ENCODE measurements at regions not wholly inside any gene's neighbourhood (a gene's known extent, or its start where the extent isn't known, plus 50 kb on each side); places are given as distances from the start of the nearest gene placed in this dataset.

- no peak overlapping the region for H2AK9ac ChIP-seq (replicated peaks; ENCODE audit: low read depth, low read length, poor library complexity)
- no peak overlapping the region for H3K4ac ChIP-seq (ENCODE audit: low read depth, low read length)
- no peak overlapping the region for H4K5ac ChIP-seq (ENCODE audit: low read depth, low read length)
- H2BK20ac ChIP-seq (ENCODE audit: low read depth, low read length), result no peak overlapping the region
- DNase-seq, result no peak
- no peak overlapping the region for H3K56ac ChIP-seq (ENCODE audit: extremely low read depth, insufficient read depth, low read length)
- no peak for ATAC-seq (ENCODE audit: low read depth)
- intact Hi-C loops (cut with micrococcal nuclease), result no loop called here
- no peaks in the 10 kb centered on the region for H3K79me1 ChIP-seq (ENCODE audit: low read depth in 1 of 2, low read length in 2 of 2)
- 43% methylated on average over 9 of the region's 17 CpGs; no CpG with 5 or more reads in 1 of the 2 experiments for WGBS, 2 experiments (ENCODE audit: extremely low coverage in 2 of 2, insufficient read length in 1 of 2)
- ChIA-PET POLR2A (ENCODE audit: unreplicated experiment) (no interaction called here), CTCF (no interaction called here)
- H4K91ac ChIP-seq (ENCODE audit: insufficient read depth, low read depth, low read length), result no peak overlapping the region
- no peak overlapping the region for H3K27ac ChIP-seq (ENCODE audit: insufficient read depth, low read length)
- TF ChIP-seq RFX5 (IDR thresholded peaks at IDR 0.05; ENCODE audit: low read depth, low read length) (no peak), USF2 (IDR thresholded peaks at IDR 0.05; ENCODE audit: low read depth, low read length) (no peak), FOS (IDR thresholded peaks at IDR 0.05; ENCODE audit: low read depth, low read length) (no peak), POLR2A (IDR thresholded peaks at IDR 0.05; ENCODE audit: low read depth, low read length) (no peak), MAFK (IDR thresholded peaks at IDR 0.05; ENCODE audit: low read depth, low read length) (no peak), RAD21 (IDR thresholded peaks at IDR 0.05; ENCODE audit: low read length) (no peak), SMC3 (IDR thresholded peaks at IDR 0.05; ENCODE audit: low read depth, low read length) (no peak), CEBPB (IDR thresholded peaks at IDR 0.05; ENCODE audit: low read depth, low read length) (no peak), RCOR1 (IDR thresholded peaks at IDR 0.05; ENCODE audit: insufficient replicate concordance, low read length) (no peak), MXI1 (IDR thresholded peaks at IDR 0.05; ENCODE audit: borderline replicate concordance, low read depth, low read length) (no peak), CTCF (conservative IDR thresholded peaks at IDR 0.05; ENCODE audit: low read depth, low read length) (no peak), NFE2L2 (IDR thresholded peaks at IDR 0.05; ENCODE audit: low read depth, low read length) (no peak), BHLHE40 (IDR thresholded peaks at IDR 0.05; ENCODE audit: low read depth, low read length) (no peak)
- H3K23ac ChIP-seq (ENCODE audit: low read depth, low read length), result no peak overlapping the region
- no peaks in the 10 kb centered on the region for H3K9me1 ChIP-seq (ENCODE audit: insufficient read depth, low read length)
- peaks cover 24% of the 10 kb centered on the region for H3K9me3 ChIP-seq (ENCODE audit: control insufficient read depth, insufficient read depth, low read length)
- no peak overlapping the region for H3K4me3 ChIP-seq (ENCODE audit: insufficient read depth, low read depth, low read length)
- no peak overlapping the region for H2AFZ ChIP-seq (replicated peaks; ENCODE audit: low read length, poor library complexity)
- no peaks in the 10 kb centered on the region for H3K4me1 ChIP-seq (ENCODE audit: control insufficient read depth, insufficient read depth, low read length)
- H3K9ac ChIP-seq (ENCODE audit: low read depth, low read length), result no peak overlapping the region
- in situ Hi-C loops (cut with MboI; ENCODE audit: low sequenced_read_pairs), result no loop called here
- no TSS peak for BruUV-seq (replicated peaks)
- H2BK5ac ChIP-seq (ENCODE audit: low read depth, low read length, poor library complexity, severe bottlenecking), result no peak overlapping the region
- H4K8ac ChIP-seq (ENCODE audit: low read depth in 2 of 2, low read length in 2 of 2), result no peak overlapping the region
- H3K36me3 ChIP-seq (ENCODE audit: control insufficient read depth, insufficient read depth, low read length), result no peaks in the 10 kb centered on the region
- H2AK5ac ChIP-seq (ENCODE audit: low read depth, low read length), result no peak overlapping the region
- no peak overlapping the region for H3K18ac ChIP-seq (ENCODE audit: low read depth, low read length)
- dilution Hi-C loops (cut with HindIII; ENCODE audit: low sequenced_read_pairs, unreplicated experiment), result no loop called here
- H3K27me3 ChIP-seq (ENCODE audit: control insufficient read depth, insufficient read depth, low read length), result no peaks in the 10 kb centered on the region
- H4K20me1 ChIP-seq (ENCODE audit: insufficient read depth, low read length), result no peaks in the 10 kb centered on the region
- H3K14ac ChIP-seq (replicated peaks; ENCODE audit: low read depth, low read length), result no peak overlapping the region
- no peak overlapping the region for H2BK15ac ChIP-seq (ENCODE audit: low read depth, low read length)
- no peak overlapping the region for H3K4me2 ChIP-seq (ENCODE audit: low read depth, low read length)
- no peak overlapping the region for H2BK120ac ChIP-seq (ENCODE audit: low read depth, low read length)
These were observed 99.1 kb upstream of the PPP1R26 start for GRCh38 chr9:135380311-135380960.

Measured in IMR-90 (cell line).